ENCODE measurements at regions not wholly inside any gene's neighbourhood (a gene's known extent, or its start where the extent isn't known, plus 50 kb on each side); places are given as distances from the start of the nearest gene placed in this dataset.
A peak's percentile ranks its signal among the peaks of the same experiment; 100 is the strongest.
"Not testable (repeated sequence)": the region's sequence is repeated elsewhere in the genome, so short reads cannot be mapped to it uniquely, and the experiment has no call there.

DNA sequence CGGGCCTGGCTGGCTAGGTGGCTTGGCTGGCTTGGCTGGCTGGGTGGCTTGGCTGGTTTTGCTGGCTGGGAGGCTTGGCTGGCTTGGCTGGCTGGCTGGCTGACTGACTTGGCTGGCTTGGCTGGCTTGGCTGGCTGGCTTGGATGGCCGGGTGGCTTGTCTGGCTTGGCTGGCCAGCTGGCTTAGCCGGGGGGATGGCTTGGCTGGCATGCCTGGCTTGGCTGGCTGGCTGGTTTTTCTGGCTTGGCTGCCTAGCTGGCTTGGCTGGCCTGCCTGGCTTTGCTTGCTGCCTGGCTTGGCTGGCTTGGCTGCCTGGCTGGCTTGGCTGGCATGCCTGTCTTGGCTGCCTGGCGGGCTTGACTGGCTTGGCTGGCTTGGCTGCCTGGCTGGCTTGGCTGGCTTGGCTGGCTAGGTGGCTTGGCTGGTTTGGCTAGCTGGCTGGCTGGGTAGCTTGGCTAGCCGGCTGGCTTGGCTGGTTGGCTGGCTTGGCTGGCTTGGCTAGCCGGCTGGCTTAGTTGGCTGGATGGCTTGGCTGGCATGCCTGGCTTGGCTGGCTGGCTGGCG is 2829.6 kb downstream of the RPIA start:
- not testable (repeated sequence) for DNase-seq (ENCODE audit: low spot score)

DNA sequence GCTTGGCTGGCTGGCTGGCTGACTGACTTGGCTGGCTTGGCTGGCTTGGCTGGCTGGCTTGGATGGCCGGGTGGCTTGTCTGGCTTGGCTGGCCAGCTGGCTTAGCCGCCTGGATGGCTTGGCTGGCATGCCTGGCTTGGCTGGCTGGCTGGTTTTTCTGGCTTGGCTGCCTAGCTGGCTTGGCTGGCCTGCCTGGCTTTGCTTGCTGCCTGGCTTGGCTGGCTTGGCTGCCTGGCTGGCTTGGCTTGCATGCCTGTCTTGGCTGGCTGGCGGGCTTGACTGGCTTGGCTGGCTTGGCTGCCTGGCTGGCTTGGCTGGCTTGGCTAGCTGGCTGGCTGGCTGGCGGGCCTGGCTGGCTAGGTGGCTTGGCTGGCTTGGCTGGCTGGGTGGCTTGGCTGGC is 2830.5 kb downstream of the RPIA start:
- DNase-seq (ENCODE audit: low spot score): not testable (repeated sequence)

GRCh38 chr2:91522877-91523276 is 2831.4 kb downstream of the RPIA start:
- not testable (repeated sequence) for DNase-seq (ENCODE audit: low spot score)

DNA sequence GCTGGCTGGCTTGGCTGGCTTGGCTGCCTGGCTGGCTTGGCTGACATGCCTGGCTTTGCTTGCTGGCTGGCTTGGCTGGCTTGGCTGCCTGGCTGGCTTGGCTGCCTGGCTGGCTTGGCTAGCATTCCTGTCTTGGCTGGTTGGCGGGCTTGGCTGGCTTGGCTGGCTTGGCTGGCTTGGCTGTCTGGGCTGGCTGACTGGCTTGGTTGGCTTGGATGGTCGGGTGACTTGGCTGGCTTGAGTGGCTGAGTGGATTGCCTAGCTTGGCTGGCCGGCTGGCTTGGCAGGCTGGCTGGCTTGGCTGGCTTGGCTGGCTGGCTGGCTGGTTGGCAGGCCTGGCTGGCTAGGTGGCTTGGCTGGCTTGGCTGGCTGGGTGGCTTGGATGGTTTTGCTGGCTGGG is 2832.3 kb downstream of the RPIA start:
- not testable (repeated sequence) for DNase-seq (ENCODE audit: low spot score)

DNA sequence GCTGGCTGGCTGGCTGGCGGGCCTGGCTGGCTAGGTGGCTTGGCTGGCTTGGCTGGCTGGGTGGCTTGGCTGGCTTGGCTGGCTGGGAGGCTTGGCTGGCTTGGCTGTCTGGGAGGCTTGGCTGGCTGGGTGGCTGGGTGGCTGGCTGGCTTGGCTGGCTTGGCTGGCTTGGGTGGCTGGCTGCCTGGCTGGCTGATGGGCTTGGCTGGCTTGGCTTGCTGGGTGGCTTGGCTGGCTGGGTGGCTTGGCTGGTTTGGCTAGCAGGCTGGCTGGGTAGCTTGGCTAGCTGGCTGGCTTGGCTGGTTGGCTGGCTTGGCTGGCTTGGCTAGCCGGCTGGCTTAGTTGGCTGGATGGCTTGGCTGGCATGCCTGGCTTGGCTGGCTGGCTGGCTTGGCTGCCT is 2834.1 kb downstream of the RPIA start:
- not testable (repeated sequence) for DNase-seq (ENCODE audit: low spot score)

- DNase-seq (ENCODE audit: low spot score): not testable (repeated sequence)
Observed at GRCh38 chr2:91526083-91526482, 2834.6 kb downstream of the RPIA start.

- DNase-seq (ENCODE audit: low spot score): not testable (repeated sequence)
Observed at GRCh38 chr2:91527056-91527455, 2835.6 kb downstream of the RPIA start.

DNA sequence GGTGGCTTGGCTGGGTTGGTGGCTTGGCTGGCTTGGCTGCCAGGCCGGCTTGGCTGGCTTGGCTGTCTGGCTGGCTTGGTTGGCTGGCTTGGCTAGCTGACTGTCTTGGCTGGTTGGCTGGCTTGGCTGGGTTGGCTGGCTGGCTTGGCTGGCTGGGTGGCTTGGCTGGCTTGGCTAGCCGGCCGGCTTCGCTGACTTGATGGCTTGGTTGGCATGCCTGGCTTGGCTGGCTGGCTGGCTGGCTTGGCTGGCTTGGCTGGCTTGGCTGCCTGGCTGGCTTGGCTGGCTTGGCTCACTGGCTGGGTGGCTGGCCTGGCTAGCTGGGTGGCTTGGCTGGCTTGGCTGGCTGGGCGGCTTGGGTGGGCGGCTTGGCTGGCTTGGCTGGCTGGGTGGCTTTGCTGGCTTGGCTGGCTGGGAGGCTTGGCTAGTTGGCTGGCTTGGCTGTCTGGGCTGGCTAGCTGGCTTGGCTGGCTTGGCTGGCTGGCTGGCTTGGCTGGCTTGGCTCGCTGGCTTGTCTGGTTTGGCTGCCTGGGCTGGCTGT is 2836.1 kb downstream of the RPIA start:
- not testable (repeated sequence) for DNase-seq (ENCODE audit: low spot score)

DNA sequence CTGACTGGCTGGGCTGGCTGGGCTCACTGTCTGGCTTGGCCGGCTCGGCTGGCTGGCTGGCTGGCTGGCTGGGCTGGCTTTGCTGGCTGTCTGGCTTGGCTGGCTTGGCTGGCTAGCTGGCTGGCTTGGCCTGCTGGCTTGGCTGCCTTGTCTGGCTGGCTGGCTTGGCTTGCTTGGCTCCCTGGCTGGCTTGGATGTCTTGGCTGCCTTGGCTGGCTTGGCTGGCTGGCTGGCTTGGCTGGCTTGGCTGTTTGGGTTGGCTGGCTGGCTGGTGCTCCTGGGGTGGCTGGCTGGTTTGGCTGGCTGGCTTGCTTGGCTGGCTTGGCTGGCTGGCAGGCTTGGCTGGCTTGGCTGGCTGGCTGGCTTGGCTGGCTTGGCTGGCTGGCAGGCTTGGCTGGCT is 2836.9 kb downstream of the RPIA start:
- peak; percentile 1 for DNase-seq (ENCODE audit: low spot score)

DNA sequence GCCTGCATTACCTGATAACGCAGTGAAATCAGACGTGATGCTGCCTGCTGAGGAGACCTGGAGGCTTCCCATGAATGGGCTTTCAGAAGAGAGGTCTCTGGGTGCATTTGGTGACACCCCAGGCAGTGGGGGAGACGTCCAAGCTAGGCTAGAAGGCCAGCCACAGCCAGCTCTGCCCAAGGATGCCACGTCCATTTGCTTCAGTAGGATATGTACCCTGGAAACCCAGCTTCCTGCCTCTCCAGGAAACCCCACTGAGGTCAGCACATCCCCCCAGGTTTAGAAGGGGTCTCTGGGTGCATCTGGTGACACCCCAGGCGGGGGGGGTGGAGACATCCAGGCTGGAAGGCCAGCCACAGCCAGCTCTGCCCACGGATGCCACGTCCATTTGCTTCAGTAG is 2844.6 kb downstream of the RPIA start:
- not testable (repeated sequence) for DNase-seq (ENCODE audit: low spot score)

DNA sequence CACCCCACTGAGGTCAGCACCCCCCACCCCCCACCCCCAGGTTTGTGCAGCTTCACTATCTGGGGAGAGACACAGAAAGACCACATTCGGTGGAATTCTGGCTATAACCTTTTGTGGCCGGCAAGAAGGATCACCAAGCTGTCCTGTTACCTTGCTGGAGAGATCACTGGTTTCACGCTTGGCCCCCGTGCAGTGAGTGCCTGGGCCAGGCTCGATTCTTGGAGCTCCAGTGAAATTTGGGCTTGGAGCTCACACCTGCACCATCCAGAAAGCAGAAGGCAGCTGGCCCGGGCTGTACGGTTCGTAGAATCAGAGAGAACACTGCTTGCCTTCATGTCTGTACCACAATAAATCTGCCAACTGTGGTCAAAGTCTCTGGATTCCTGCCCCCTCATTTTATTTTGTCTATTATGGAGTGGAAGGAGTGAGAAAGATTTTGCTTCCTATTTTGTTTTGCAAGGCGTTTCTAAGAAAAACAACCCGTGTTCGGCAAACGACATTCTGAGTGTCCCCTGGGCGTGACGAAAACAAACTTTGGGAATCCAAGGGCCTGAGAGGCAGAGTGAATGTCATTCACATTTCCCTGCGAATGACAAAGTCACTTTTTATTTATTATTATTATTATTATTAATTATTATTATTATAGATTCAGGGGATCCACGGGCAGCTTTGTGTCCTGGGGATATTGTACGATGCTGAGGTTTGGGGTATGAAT is 2845.2 kb downstream of the RPIA start:
- DNase-seq (ENCODE audit: low spot score): not testable (repeated sequence)

DNA sequence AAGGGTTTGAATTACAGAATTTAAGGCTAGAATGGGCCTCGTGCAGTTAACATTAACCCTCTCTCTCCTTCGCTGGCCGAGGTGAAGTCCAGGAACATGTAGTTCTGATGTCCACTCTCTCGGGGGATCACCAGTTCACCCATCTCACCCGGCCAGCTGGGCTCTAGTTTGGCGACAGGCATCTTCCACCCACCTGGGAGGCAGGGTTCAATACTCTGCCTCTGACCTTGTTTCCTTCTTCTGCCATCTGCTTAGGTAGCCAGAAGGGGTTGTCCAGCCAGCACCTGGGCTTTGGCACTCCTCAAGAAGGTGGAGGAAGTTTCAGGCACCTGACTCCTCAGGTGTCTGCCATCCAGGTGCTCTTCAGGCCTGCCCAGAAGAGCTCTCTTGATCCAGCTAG is 2857.8 kb downstream of the RPIA start:
- DNase-seq (ENCODE audit: low spot score): peak; percentile 0

DNA sequence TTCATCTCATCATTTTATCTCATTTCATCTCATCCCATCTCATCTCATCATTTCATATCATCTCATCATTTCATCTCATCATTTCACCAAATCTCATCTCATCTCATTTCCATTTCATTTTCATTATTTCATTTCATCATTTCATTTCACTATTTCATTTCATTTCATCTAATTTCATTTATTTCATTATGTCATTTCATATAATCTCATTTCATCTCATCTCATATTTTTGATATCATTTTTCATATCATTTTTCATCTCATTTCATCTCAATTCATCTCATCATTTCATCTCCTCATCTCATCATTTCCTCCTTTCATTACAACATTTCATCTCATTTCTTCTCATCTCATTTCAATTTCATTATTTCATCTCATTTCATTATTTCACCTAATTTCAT is 2866.8 kb downstream of the RPIA start:
- DNase-seq (ENCODE audit: low spot score): not testable (repeated sequence)

DNA sequence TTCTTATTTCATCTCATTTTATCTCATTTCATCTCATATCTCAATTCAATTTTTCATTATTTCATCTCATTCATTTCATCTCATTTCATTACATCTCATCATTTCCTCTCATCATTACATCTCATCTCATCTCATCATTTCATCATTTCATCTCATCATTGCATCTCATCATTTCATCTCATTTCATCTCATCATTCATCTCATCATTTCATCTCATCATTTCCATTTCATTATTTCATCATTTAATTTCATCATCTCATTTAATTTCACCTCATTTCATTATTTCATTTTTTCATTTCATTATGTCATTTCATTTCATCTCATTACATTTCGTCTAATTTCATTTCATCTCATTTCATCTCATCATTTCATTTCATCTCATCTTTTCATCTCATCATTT is 2867.8 kb downstream of the RPIA start:
- not testable (repeated sequence) for DNase-seq (ENCODE audit: low spot score)

GRCh38 chr2:91559886-91560614 is 2868.6 kb downstream of the RPIA start:
- DNase-seq (ENCODE audit: low spot score): not testable (repeated sequence)

DNA sequence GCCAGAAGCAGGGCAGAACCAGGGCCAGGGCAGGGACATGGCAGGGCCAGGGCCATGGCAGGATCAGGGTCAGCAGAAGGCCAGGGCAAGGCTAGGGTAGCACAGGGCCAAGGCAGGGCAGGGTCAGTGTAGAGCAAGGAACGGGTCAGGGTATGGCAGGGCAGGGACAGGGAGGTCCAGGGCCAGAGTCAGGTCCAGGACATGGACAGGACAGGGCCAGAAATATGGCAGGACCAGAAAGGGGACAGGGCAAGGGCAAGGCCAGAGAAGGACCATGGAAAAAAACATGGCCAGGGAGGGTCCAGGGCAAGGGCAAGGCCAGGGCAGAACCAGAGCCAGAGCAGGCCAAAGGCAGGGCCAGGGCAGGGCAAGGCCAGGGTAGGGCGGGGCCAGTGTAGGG is 2870.7 kb downstream of the RPIA start:
- not testable (repeated sequence) for DNase-seq (ENCODE audit: low spot score)

- DNase-seq (ENCODE audit: low spot score): not testable (repeated sequence)
Observed at GRCh38 chr2:91564700-91565099, 2873.2 kb downstream of the RPIA start.

GRCh38 chr2:91565689-91566430 is 2874.4 kb downstream of the RPIA start:
- not testable (repeated sequence) for DNase-seq (ENCODE audit: low spot score)

GRCh38 chr2:91566611-91567010 is 2875.1 kb downstream of the RPIA start:
- DNase-seq (ENCODE audit: low spot score): not testable (repeated sequence)

- DNase-seq (ENCODE audit: low spot score): not testable (repeated sequence)
Observed at GRCh38 chr2:91567546-91568335, 2876.3 kb downstream of the RPIA start.

All from H4 (cell line).